PFSK-1 (cell line): ENCODE measurements at regions not wholly inside any gene's neighbourhood (a gene's known extent, or its start where the extent isn't known, plus 50 kb on each side); places are given as distances from the start of the nearest gene placed in this dataset.

ENCODE experiments used
- FOXP2 ChIP-seq: optimal IDR thresholded peaks from 2 replicates; pipeline ENCODE3; 2011; ENCODE audit warnings: borderline replicate concordance, control low read depth, inconsistent platforms; ENCODE audit not compliant: insufficient read depth; ENCODE audit errors: extremely low read length, extremely low read depth
- POLR2AphosphoS5 ChIP-seq: IDR thresholded peaks from 2 replicates; pipeline ENCODE4 v1.6.1; 2012; ENCODE audit warnings: low read depth, mild to moderate bottlenecking, control low read depth, low read length, moderate library complexity
- SIN3A ChIP-seq: IDR thresholded peaks from 2 replicates; pipeline ENCODE4 v1.6.1; 2012; ENCODE audit warnings: mild to moderate bottlenecking, low read length, moderate library complexity, borderline replicate concordance; ENCODE audit not compliant: insufficient read depth
- TAF1 ChIP-seq: IDR thresholded peaks from 2 replicates; pipeline ENCODE4 v1.6.1; 2012; ENCODE audit warnings: low read length, control low read depth, borderline replicate concordance; ENCODE audit not compliant: insufficient read depth
- TF ChIP-seq, protein P1 (sequence below), 2 experiments: IDR thresholded peaks; 2 replicates each; pipeline versions ENCODE4 v1.6.1 to v1.8.0; 2011 to 2012; ENCODE audit warnings: low read depth in 2 of 2, low read length in 2 of 2, control low read depth in 1 of 2, inconsistent platforms in 1 of 2, mild to moderate bottlenecking in 1 of 2, moderate library complexity in 1 of 2; ENCODE audit not compliant: insufficient read depth in 1 of 2

DNA sequence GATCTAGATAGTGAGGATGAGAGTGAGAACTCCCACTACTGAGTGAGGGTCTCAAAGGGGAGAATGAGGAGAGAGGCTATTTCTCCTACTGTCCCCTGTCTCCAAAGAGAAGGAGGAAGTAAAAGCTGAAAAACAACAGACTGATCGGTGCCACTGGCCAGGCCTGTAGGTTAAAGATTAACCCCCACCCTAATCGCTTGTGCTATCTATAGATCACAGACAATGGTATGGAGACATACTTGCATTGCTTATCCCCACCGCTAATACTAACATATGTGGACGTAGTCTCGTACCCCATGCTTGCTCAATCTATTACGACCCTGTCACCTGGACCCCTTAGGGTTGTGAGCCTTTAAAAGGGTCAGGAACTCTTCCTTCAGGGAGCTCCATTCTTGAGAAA lies 777.9 kb upstream of the TMEM132C start:
- TF ChIP-seq SIN3A: no peak
- TF ChIP-seq, protein P1, sequence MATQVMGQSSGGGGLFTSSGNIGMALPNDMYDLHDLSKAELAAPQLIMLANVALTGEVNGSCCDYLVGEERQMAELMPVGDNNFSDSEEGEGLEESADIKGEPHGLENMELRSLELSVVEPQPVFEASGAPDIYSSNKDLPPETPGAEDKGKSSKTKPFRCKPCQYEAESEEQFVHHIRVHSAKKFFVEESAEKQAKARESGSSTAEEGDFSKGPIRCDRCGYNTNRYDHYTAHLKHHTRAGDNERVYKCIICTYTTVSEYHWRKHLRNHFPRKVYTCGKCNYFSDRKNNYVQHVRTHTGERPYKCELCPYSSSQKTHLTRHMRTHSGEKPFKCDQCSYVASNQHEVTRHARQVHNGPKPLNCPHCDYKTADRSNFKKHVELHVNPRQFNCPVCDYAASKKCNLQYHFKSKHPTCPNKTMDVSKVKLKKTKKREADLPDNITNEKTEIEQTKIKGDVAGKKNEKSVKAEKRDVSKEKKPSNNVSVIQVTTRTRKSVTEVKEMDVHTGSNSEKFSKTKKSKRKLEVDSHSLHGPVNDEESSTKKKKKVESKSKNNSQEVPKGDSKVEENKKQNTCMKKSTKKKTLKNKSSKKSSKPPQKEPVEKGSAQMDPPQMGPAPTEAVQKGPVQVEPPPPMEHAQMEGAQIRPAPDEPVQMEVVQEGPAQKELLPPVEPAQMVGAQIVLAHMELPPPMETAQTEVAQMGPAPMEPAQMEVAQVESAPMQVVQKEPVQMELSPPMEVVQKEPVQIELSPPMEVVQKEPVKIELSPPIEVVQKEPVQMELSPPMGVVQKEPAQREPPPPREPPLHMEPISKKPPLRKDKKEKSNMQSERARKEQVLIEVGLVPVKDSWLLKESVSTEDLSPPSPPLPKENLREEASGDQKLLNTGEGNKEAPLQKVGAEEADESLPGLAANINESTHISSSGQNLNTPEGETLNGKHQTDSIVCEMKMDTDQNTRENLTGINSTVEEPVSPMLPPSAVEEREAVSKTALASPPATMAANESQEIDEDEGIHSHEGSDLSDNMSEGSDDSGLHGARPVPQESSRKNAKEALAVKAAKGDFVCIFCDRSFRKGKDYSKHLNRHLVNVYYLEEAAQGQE (IDR thresholded peaks at IDR 0.05; ENCODE audit: insufficient read depth in 1 of 2, low read depth in 2 of 2, low read length in 2 of 2): no peak

DNA sequence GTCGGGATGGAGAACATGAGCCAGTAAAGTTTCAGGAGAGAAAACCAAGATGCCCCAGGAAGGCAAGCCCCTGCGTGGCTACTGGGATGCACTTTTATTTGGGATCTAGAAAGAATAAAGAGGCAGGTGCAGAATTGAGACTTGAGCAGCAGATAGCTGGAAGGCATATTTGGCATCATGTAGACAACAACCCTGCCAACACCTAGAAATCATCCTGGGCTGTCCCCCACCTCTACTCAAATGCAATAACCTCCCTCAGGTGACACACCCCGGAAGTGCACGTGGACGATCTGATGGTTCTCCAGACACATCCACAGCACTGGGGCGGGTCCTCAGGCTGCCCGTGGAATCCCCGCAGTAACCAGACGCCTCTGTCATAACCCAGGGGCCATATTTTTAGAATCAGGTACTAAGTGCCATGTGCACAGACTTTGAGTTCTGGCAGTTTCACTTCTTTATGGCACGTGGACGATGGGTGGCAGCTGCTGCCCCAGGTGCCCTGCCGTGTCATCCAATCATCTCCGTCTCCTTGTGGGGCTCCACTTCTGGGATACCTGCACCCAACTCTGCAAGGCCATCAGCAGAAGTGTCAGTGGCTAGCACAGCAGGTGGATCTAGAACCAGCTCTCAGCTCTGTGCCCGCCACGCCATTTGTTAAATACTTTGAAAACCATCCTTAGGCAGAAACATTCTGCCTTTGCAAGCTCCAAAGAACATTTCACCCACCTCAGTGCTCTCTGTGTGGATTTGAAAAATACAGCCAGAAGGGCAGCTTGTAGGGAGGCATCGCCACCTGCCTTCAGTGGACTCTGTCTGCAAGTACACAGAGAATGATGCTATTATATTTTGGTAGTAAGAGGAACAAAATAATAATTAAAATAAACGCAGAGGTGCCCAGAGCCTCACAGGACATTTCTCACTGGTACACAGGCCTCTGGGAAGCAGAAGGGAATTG lies 771.7 kb upstream of the TMEM132C start:
- TF ChIP-seq, protein P1 (IDR thresholded peaks at IDR 0.05; ENCODE audit: insufficient read depth in 1 of 2, low read depth in 2 of 2, low read length in 2 of 2): no peak
- no peak for TF ChIP-seq SIN3A
- no peak for TF ChIP-seq POLR2AphosphoS5
- TF ChIP-seq TAF1: no peak
- TF ChIP-seq FOXP2: no peak

DNA sequence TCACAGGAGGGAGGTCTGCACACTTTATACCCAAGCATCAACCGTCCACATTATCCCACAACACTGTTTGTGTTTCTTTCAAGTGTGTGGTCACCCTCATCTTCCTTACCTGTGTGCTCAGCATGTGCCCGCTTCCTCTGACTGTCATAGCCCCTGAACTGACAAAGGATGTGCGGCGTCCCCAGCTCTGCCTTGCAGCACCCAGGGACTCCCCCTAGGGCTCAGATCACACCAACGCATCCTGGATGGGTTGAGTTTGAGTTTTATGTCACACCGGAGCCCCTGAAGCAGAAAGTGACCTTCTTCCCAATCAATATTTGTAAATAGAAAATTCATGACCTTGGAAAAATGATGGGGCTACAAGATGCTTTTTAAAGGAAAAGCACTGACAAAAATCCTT lies 770.7 kb upstream of the TMEM132C start:
- TF ChIP-seq, protein P1 (IDR thresholded peaks at IDR 0.05; ENCODE audit: insufficient read depth in 1 of 2, low read depth in 2 of 2, low read length in 2 of 2): no peak
- TF ChIP-seq SIN3A (no peak), TAF1 (no peak), POLR2AphosphoS5 (no peak), FOXP2 (no peak)

DNA sequence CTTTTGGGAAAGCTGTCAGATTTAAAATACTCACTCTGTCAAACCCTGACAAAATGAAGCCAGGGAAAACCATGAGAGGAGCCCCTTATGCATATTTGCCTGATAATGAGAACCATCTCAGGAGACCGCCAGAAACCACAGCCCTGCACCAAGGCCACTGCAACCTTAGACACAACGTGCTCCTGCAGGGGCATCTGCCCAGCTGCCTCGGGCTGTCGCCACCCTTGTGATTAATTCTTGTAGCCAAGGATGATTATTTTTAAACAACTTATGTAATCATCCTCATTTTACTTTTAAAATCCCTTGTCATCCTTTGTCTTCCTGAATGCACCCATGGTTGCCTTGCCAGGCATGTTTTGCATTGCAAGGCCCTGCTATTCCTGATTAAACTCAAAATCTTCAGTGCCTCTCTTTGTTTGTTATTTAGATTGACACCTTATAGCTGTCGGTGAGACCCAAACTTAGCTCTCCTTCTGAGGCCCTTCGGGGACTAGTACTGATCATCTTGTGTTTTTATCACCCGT lies 766.4 kb upstream of the TMEM132C start:
- TF ChIP-seq SIN3A (no peak), TAF1 (no peak), POLR2AphosphoS5 (no peak), FOXP2 (no peak)
- TF ChIP-seq, protein P1 (IDR thresholded peaks at IDR 0.05; ENCODE audit: insufficient read depth in 1 of 2, low read depth in 2 of 2, low read length in 2 of 2): no peak
